Fibroblast of mammary gland (primary cell): ENCODE measurements at regions not wholly inside any gene's neighbourhood (a gene's known extent, or its start where the extent isn't known, plus 50 kb on each side); places are given as distances from the start of the nearest gene placed in this dataset.

ENCODE experiments used
- DNase-seq: peaks from one replicate; pipeline ENCODE4 v3.0.0-alpha.2; 2010; ENCODE audit warnings: low read depth
- H3K4me3 ChIP-seq: 2 replicates; pipeline ENCODE4 v1.5.1; 2011; ENCODE audit warnings: low read depth, mild to moderate bottlenecking, low read length, moderate library complexity; ENCODE audit not compliant: control insufficient read depth
- TF ChIP-seq, protein P1 (sequence below): conservative IDR thresholded peaks from 2 replicates; pipeline ENCODE4 v1.5.1; 2011; ENCODE audit warnings: low read depth, low read length, inconsistent platforms; ENCODE audit not compliant: control insufficient read depth, insufficient read depth

GRCh38 chr10:106214243-106214642, 950.3 kb downstream of the SORCS1 start:
- no peak for DNase-seq
- H3K4me3 ChIP-seq = no peak overlapping the region
- TF ChIP-seq, protein P1, sequence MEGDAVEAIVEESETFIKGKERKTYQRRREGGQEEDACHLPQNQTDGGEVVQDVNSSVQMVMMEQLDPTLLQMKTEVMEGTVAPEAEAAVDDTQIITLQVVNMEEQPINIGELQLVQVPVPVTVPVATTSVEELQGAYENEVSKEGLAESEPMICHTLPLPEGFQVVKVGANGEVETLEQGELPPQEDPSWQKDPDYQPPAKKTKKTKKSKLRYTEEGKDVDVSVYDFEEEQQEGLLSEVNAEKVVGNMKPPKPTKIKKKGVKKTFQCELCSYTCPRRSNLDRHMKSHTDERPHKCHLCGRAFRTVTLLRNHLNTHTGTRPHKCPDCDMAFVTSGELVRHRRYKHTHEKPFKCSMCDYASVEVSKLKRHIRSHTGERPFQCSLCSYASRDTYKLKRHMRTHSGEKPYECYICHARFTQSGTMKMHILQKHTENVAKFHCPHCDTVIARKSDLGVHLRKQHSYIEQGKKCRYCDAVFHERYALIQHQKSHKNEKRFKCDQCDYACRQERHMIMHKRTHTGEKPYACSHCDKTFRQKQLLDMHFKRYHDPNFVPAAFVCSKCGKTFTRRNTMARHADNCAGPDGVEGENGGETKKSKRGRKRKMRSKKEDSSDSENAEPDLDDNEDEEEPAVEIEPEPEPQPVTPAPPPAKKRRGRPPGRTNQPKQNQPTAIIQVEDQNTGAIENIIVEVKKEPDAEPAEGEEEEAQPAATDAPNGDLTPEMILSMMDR = no peak

- TF ChIP-seq, protein P1 = no peak
- no peak overlapping the region for H3K4me3 ChIP-seq
- no peak for DNase-seq
These were observed 951.0 kb downstream of the SORCS1 start for GRCh38 chr10:106213493-106213892.

DNA sequence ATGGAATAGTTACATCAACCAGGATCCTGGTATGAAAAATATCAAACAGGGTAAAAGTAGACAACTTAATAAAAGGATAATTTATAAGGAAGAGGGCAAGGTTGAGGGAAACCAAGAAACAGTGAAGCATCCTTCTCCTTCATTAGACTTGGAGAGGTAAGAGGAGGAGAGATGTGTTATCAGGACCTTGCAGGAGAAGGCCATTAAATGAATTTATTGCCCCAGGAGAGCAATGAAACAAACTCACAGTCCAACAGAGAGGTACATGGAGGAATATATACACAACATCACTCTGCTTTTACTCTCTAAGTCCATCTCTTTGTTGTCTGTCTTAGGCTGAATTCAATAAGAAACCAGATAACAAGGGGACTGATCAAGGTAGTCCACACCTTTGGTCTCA, 966.2 kb downstream of the SORCS1 start:
- DNase-seq = no peak
- TF ChIP-seq, protein P1 = no peak
- no peak overlapping the region for H3K4me3 ChIP-seq

- DNase-seq = peak; percentile 44
- H3K4me3 ChIP-seq = no peak overlapping the region
- TF ChIP-seq, protein P1 = peak; percentile 54
These were observed 975.2 kb downstream of the SORCS1 start for GRCh38 chr10:106189292-106189691.

- peak; percentile 20 for DNase-seq
- H3K4me3 ChIP-seq = no peak overlapping the region
- TF ChIP-seq, protein P1 = no peak
These were observed 978.6 kb downstream of the SORCS1 start for GRCh38 chr10:106185951-106186350.

DNA sequence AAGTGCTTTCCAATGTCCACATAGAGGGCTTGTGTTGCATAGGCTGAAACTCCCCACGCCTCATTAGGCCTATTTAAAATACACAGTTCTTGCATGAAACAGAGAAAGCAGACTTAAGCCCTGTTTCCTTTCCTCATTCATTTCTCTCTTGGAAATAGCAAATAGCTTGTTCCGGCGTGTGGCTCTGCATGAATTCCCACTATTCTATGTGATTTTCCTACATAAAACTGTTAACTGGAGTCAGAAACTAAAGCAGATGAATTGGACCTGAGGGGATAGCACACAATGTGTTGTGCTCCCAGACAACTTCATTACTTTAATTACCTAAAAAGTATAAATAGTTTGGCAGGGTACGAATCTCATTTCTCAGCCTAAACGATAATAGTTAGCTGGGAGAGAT, 981.5 kb downstream of the SORCS1 start:
- TF ChIP-seq, protein P1 = no peak
- H3K4me3 ChIP-seq = no peak overlapping the region
- DNase-seq = no peak

DNA sequence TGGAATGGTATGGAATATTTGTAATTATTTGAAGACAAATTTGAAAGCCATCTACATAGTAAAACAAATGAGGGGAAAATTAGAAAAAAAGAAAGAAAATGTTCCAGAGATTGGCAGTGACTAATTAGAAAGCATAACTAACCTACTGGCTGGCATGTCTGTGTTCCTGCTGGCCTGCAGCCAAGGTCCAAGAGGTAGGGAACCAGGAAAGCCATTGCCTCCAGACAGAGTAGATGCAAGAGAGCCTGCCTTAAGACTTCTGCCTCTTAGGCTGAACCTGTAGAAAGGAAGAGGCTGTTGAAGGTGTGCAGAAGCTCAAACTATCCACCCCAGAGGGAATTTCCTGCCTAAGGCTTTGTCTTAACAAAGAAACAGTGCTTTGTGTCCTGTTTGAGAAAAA, 982.0 kb downstream of the SORCS1 start:
- TF ChIP-seq, protein P1 = no peak
- no peak for DNase-seq
- H3K4me3 ChIP-seq = no peak overlapping the region
